Right lobe of liver (tissue), 6 donors: ENCODE measurements at regions not wholly inside any gene's neighbourhood (a gene's known extent, or its start where the extent isn't known, plus 50 kb on each side); places are given as distances from the start of the nearest gene placed in this dataset.

Experiments used
- ATAC-seq, 4 donors: fragments of 200-7000 bp; cut with Tn5 transposase; one replicate each; pipeline ENCODE4 v1.9.1; 2020; ENCODE audit warnings: mild to moderate bottlenecking in 4 of 4, moderate library complexity in 4 of 4
- DNase-seq, 3 donors: peaks; one replicate each; pipeline ENCODE4 v3.0.0-alpha.2; 2020
- H3K27ac ChIP-seq, 3 donors: fragments of 200-600 bp; one replicate each; pipeline ENCODE4 v1.8.0; 2022
- H3K27me3 ChIP-seq, 2 donors: fragments of 200-600 bp; one replicate each; pipeline ENCODE4 v1.8.0; 2022
- H3K36me3 ChIP-seq, 4 donors: fragments of 200-600 bp; sonication (generic) in 1 of 4; one replicate each; pipeline versions ENCODE4 v1.5.1 to v1.8.0; 2017 to 2022; ENCODE audit warnings: control low read depth in 1 of 4
- H3K4me1 ChIP-seq, 4 donors: fragments of 200-600 bp; sonication (generic) in 1 of 4; one replicate each; pipeline versions ENCODE4 v1.5.1 to v1.8.0; 2017 to 2022; ENCODE audit warnings: control low read depth in 1 of 4
- H3K4me3 ChIP-seq, 3 donors: fragments of 200-600 bp; one replicate each; pipeline ENCODE4 v1.8.0; 2022
- H3K9me3 ChIP-seq, 4 donors: fragments of 200-600 bp; sonication (generic) in 1 of 4; one replicate each; pipeline versions ENCODE4 v1.5.1 to v1.8.0; 2017 to 2022; ENCODE audit warnings: control low read depth in 1 of 4
- POLR2A ChIP-seq: fragments of 450-650 bp; IDR thresholded peaks from one replicate; pipeline ENCODE4 v1.6.1; 2017; ENCODE audit warnings: antibody characterized with exemption, mild to moderate bottlenecking
- WGBS: methylation state at CpG from one replicate; pipeline ENCODE4 v1.1.6; 2018; ENCODE audit warnings: low coverage, low lambda C conversion rate; ENCODE audit not compliant: insufficient coverage; ENCODE audit errors: missing lambda C conversion rate; 5-methylcytosine and 5-hydroxymethylcytosine counted together
- intact Hi-C, 2 donors: fragments of 100-400 bp; cut with DNase I; formaldehyde crosslinking; loops; one replicate each; pipeline versions ENCODE4 v1.11.2 to v1.14.1; 2022
- TF ChIP-seq, protein P1 (sequence below), 4 donors: fragments of 200-600 bp in 3 of 4; fragments of 450-650 bp in 1 of 4; IDR thresholded peaks; one replicate each; pipeline versions ENCODE4 v1.5.1 to v1.8.0; 2016 to 2022; ENCODE audit warnings: antibody characterized with exemption in 4 of 4, mild to moderate bottlenecking in 2 of 4
- donor health status: DM: no; HTN: yes; CAD: no.
- donor health status: DM: no; HTN: no; CAD: no.
- donor health status: DM: no; HTN: no; CAD: no.
- donor health status: DM: no; HTN: yes; CAD: no.
- donor health status: DM: no; HTN: yes; CAD: no.

DNA sequence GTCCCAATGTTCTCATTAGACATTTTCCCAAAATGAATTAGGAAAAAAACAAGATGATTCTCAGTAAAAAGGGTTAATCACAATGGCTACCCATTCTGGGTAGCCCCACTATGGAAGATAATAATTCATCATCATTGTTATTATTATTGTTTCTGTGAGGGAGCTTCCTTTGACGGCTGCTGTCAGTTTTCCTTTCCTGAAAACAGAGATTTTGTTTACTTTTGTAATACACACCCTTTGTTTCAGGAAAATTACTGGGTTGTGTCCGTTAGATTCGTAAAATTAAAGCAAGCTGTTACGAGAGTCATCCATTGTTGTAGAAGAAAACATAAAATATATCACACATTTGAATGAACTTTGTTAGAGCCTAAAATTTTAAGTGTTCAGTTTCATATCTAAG is 192.9 kb upstream of the ANKRD50 start:
- TF ChIP-seq, protein P1, sequence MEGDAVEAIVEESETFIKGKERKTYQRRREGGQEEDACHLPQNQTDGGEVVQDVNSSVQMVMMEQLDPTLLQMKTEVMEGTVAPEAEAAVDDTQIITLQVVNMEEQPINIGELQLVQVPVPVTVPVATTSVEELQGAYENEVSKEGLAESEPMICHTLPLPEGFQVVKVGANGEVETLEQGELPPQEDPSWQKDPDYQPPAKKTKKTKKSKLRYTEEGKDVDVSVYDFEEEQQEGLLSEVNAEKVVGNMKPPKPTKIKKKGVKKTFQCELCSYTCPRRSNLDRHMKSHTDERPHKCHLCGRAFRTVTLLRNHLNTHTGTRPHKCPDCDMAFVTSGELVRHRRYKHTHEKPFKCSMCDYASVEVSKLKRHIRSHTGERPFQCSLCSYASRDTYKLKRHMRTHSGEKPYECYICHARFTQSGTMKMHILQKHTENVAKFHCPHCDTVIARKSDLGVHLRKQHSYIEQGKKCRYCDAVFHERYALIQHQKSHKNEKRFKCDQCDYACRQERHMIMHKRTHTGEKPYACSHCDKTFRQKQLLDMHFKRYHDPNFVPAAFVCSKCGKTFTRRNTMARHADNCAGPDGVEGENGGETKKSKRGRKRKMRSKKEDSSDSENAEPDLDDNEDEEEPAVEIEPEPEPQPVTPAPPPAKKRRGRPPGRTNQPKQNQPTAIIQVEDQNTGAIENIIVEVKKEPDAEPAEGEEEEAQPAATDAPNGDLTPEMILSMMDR (IDR thresholded peaks at IDR 0.05) = no peak
- TF ChIP-seq POLR2A = no peak
- Histone ChIP-seq H3K36me3 (no peaks in the 10 kb centered on the region), H3K9me3 (no peaks in the 10 kb centered on the region), H3K4me1 (no peaks in the 10 kb centered on the region), H3K27ac (no peak overlapping the region), H3K4me3 (no peak overlapping the region), H3K27me3 (no peaks in the 10 kb centered on the region)
- ATAC-seq (no peak), DNase-seq (no peak)
- 48% methylated on average over 4 of the region's 4 CpGs for WGBS
- intact Hi-C loops = no loop called here

DNA sequence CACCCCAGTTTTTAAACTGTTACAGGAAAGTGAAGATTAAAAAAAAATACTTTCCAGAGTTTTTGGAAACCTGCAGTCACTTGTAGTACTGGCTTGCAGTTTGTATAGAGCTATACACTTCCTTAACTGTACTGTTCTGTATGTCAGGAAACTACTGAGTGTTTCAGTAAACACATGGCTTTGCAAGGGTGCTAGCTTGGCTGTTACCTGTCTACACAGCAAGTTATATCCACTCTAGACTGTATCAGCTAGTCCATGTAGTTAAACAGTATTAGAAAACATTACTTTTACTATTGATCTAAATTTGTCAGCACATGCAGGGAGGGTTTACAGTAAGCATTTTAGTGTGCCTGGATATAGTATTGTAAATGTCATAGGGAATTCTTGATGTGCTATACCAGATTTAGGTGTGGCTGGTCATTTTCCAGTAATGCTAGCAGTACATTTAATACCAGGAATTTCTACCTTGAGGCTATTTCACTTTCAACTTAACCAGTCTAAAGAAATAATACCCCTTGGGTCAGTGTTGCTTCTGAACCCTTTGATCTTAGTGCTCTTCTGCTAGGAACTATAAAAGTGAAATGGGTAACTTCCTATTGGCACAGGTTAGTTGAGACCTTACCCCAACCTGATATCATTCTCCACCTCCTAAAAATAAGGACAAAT is 192.3 kb upstream of the ANKRD50 start:
- ATAC-seq (no peak), DNase-seq (no peak)
- Histone ChIP-seq H3K36me3 (no peaks in the 10 kb centered on the region), H3K9me3 (no peaks in the 10 kb centered on the region), H3K27ac (no peak overlapping the region), H3K4me3 (no peak overlapping the region), H3K27me3 (no peaks in the 10 kb centered on the region), H3K4me1 (no peaks in the 10 kb centered on the region)
- TF ChIP-seq POLR2A = no peak
- TF ChIP-seq, protein P1 (IDR thresholded peaks at IDR 0.05) = no peak
- intact Hi-C loops = no loop called here

- 24% methylated on average over 5 of the region's 6 CpGs for WGBS
Measured at GRCh38 chr4:124903995-124904722, 191.6 kb upstream of the ANKRD50 start.

DNA sequence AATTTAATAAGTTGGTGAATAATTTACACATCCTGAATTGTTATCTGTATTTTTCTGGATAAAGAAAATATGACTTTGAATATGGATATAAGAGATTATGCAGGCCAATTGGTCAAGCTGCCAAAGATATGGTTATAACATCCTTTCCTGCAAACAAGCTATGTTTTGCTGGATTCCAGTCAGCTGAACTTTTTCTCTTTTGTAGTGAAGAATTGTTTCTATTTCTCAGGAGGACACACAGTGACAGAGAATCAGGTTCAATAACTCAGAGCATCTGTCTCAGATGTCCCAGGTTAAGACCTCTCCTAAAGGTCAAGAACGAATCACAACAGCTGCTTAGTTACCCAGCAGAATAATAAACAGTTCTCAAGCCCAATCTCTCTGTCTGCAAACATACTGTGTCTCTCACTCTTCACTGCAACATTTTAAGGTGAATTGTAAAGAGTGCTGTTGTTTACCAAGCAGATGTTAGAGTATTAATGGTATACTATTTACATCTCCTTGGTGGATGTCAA is 189.5 kb upstream of the ANKRD50 start:
- DNase-seq (no peak), ATAC-seq (no peak)
- H3K4me1 ChIP-seq = no peaks in the 10 kb centered on the region
- H3K27me3 ChIP-seq = no peaks in the 10 kb centered on the region
- TF ChIP-seq POLR2A = no peak
- TF ChIP-seq, protein P1 (IDR thresholded peaks at IDR 0.05) = no peak
- WGBS = 40% methylated on average over 1 of the region's 1 CpG
- intact Hi-C loops = no loop called here
- H3K9me3 ChIP-seq = no peaks in the 10 kb centered on the region
- H3K36me3 ChIP-seq = no peaks in the 10 kb centered on the region
- H3K27ac ChIP-seq = no peak overlapping the region
- H3K4me3 ChIP-seq = no peak overlapping the region

More at GRCh38 chr4:124903995-124904722, 191.6 kb upstream of the ANKRD50 start:
- no peak overlapping the region for H3K4me3 ChIP-seq
- H3K27ac ChIP-seq = no peak overlapping the region
- no peaks in the 10 kb centered on the region for H3K36me3 ChIP-seq
- DNase-seq = no peak
- peak; percentile 45 to 75 (median 60) for ATAC-seq
- H3K4me1 ChIP-seq = no peaks in the 10 kb centered on the region
- no peaks in the 10 kb centered on the region for H3K9me3 ChIP-seq
- H3K27me3 ChIP-seq = no peaks in the 10 kb centered on the region
- intact Hi-C loops = no loop called here
- TF ChIP-seq, protein P1 (IDR thresholded peaks at IDR 0.05) = no peak
- TF ChIP-seq POLR2A = no peak
